GM21786 (cell line): ENCODE measurements at regions not wholly inside any gene's neighbourhood (a gene's known extent, or its start where the extent isn't known, plus 50 kb on each side); places are given as distances from the start of the nearest gene placed in this dataset.

Experiments used
- ATAC-seq: cut with Tn5 transposase; IDR thresholded peaks from one replicate; pipeline ENCODE4 v1.9.1; 2021; ENCODE audit not compliant: unreplicated experiment

DNA sequence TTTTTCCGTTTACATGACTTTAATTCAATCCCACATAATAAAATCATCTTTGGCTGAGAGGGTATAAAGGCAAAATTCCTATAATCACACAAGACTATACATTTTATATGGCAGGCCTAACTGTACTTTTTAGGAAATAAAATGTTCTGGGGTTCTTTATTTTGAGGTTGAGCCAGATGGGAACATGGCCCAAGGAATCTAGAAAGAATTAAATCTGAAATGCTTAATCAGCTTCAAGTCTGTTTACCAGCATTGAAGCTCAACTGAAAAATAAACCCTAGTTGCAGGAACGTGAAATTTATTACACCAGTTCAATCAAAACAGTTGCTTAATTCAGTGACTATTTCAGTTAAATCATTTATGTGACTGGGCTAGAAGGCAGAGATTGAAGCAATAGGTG, 191.0 kb upstream of the BTG1 start:
- no peak for ATAC-seq

DNA sequence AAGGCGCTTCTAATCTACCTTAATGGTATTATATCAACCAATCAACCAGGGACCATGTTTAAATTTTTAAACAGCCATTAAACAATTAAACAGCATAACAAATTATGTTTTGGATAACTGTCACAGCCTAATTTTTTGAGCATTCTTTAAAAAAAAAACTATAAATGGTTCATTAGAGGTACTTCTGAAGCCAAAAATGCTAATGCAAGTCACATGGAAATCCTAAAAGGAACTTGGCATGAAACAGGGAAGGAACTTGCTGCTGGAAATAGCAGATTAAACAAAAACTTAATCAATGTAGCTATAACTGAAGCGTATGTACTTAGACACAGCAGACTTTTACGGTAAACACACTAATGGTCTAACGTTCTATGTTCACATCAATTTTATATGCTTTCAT, 190.2 kb upstream of the BTG1 start:
- no peak for ATAC-seq

DNA sequence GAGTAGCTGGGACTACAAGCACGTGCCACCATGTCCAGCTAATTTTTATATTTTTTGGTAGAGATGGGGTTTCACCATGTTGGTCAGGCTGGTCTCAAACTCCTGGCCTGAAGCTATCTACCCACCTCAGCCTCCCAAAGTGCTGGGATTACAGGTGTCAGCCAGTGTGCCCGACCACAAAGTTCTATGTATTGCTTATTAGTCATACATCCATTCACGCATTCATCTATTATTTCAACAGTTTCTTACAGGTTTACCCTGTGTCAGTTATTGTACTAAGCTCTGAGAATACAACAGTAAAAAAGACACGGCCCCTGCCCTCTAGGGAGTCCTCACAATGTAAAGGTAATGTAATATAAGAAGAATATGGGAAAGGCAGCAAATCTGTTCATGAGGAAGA, 188.9 kb upstream of the BTG1 start:
- ATAC-seq: no peak

DNA sequence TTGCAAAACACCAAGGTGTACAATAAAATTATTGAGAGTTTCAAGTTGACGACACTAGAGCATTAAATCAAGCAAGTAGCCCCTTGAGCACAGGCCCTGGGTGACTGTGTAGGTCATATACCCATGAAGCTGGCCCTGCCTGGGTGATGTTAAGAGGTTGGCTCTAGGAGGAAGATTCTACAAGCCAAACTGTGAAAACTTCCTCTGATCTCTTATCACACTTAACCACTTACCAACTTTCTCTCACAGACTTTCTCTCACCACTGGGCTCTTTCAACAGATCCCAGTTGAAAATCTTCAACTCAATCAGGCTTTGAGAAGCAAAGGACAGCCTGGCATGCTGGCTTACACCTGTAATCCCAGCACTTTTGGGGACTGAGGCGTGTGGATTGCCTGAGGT, 186.9 kb upstream of the BTG1 start:
- no peak for ATAC-seq

DNA sequence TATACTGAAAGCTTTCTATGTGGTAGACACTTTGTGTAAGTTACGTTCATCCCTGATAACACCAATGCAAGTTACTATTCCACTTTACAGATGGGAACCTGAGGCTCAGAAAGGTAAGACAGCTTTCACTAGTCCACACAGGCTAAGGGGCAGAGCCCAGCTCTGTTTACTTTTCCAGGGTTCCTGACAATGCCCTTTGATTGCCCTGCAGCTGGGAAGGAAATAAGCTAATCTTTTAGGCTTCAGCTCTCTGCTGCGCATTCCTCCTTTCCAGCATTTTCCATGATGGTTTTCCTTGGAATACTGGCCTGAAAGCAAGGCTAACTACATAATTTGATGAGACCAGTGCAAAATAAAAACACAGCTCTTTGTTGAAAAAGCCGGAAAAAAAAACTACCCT, 185.7 kb upstream of the BTG1 start:
- no peak for ATAC-seq

DNA sequence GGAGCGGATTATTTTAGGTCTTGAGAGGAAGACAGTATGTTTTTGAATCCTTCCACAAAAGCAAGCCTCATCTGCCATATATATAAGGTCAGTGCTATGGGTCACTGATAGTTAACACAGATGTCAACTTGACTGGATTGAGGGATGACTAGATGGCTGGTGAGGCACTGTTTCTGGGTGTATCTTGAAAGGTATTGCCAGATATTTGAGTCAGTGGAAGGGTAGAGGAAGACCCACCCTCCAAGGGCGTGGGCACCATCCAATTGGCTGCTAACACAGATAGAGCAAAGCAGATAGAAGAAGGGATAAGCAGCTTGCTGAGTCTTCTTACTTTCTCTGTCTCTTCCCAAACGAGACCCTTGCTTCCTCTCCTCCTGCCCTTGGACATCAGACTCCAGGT, 185.0 kb upstream of the BTG1 start:
- ATAC-seq: no peak

DNA sequence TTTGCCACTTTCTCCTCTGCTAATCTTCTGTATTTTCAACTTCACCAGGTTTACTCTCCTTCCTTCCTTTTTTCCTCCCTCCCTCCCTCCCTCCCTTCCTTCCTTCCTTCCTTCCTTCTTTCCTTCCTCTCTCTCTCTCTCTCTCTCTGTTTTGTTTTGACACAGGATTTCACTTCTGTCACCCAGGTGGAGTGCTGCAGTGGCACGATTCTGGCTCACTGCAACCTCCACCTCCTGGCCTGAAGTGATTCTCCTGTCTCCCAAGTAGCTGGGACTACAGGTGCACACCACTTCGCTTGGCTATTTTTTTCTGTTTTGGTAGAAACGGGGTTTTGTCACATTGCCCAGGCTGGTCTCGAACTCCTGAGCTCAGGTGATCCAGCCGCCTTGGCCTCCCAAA, 181.2 kb upstream of the BTG1 start:
- ATAC-seq: no peak

DNA sequence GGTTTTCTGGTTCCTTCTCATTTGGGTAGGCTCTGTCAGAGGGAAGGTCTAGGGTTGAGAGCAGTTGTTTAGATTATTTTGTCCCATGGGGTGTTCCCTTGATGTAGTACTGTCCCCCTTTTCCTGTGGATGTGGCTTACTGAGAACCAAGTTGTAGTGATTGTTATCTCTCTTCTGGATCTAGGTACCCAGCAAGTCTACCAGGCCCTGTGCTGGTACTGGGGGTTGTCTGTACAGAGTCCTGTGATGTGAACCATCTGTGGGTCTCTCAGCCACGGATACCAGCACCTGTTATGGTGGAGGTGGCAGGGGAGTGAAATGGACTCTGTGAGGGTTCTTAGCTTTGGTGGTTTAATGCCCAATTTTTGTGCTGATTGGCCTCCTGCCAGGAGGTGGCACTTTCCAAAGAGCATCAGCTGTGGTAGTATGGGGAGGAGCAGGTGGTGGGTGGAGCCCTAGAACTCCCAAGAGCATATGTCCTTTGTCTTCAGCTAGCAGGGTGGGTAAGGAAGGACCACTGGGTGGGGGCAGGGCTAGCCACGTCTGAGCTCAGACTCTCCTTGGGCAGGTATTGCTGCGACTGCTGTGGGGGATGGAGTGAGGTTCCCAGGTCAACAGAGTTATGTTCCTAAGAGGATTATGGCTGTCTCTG, 179.3 kb upstream of the BTG1 start:
- ATAC-seq: no peak

DNA sequence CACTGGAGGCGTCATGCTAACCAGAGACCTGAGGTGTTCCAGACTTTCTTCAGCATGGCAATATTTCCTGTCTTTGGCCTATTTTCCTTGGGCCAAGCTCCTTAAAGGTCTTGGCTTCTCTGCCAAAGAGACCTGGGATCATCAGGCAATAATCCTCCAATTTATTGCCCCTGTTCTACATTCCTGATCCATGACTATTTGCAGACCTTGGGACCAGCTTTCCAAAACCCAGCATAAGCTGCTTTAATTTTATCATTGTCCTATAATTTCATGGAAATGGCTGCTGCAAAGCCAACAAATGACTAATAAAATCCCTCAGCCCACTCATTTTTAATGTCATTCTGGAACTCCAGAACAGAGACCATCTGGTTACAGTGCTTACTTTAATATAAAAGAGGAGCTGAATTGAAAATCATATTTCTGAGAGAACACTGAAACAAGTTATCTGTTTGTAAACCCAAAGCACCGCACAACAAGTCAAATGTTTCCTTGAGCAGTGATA, 166.9 kb upstream of the BTG1 start:
- ATAC-seq: no peak

DNA sequence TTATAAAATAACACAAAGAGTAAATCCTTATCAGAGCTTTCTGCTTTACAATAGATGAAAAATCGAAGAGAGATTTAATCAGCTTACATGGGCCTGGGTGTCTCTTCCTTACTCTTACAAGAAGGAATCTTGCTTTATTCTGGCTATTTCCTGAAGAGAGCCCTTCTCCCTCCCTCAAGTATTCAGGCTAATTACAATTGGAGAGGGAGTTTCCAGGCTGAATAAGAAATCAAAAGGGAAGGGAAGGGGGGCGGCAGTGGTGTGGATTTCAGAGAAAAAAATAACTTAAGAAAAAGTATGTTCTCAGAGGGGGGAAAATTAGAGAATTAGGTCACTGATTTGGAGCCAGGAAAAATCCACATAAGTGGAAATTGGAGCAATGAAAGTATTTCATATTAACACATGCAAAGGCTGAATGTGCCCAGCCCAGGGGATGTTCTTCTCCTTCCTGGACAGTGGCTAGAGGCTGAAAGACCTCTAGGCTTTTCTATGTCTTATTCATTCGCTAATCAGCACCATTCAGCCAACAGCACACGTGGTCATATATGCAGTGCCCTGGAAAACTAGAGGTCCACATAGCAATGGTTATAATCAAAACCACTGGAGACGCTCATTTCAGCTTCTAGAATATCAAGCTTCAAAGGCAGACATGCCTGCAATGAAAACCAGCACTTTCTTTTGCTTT, 158.9 kb upstream of the BTG1 start:
- ATAC-seq: no peak

DNA sequence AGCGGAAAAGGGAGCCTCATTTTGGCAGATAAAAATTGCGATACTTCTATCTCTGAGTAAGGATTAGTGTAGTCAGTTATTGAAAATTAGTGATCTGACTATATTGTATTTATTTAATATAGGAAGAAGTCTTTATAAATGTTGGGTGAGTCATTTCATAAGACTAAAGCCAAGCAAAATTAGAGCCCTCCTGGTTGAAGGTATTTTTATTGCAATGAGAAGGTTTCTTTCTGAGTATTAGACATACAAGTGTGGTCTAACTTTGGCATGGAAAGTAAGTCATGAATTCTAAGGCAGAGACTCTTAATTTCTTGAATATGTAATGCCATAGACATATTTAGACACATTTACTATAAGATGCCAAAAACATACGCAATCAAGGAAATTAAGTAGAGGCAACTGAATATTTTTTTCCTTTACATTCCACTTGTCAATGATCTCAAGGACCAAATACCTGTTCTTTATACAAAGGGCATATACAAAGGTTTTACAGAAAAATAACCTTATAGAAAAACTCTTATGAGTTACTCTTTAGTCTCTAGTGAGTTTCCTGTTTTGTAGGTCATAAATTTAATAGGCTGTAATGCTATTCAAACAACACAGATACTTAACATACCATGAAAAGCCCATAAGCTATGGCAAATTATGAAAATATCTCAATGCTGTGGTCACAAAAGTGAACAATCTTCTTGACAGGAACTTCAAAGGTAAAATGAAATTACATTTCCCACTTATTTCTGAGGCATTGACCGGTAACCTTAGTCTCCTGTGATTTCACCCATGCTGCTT, 156.6 kb upstream of the BTG1 start:
- no peak for ATAC-seq

DNA sequence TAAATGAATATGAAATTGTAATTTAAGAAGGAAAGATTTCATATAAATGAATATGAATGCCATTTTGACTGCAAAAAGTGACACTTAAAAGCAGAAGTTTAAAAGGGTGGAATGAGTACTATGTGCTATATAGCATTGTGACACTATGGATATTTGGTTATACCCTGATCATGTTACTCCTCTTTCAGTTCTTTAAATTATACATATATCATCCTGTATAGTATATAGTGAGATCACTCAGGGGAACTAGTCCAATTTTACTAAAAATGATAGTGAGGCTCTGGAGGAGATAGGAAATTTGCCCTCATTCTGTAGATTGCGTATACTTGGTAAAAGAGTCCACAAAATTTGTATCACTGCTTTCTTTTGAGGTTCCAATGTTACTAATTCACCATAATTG, 155.7 kb upstream of the BTG1 start:
- ATAC-seq: no peak

DNA sequence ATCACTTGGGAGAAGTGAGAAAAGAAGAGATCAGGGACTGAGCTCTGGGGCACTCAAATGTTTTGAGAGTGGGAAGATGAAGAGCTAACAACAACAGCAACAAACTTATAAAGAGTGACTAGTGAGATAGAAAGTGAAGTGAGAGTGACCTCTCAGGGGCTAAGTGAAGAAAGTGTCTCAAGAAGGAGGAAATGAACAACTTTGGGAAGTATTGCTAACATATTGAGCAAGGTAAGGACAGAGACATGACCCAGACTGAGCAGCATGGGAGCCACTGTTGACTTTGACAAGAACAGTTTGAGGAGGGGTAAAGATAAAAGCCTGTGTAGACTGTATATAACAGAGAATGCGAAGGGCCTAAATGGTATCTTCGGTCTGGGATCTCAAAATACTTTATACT, 155.1 kb upstream of the BTG1 start:
- ATAC-seq: no peak

DNA sequence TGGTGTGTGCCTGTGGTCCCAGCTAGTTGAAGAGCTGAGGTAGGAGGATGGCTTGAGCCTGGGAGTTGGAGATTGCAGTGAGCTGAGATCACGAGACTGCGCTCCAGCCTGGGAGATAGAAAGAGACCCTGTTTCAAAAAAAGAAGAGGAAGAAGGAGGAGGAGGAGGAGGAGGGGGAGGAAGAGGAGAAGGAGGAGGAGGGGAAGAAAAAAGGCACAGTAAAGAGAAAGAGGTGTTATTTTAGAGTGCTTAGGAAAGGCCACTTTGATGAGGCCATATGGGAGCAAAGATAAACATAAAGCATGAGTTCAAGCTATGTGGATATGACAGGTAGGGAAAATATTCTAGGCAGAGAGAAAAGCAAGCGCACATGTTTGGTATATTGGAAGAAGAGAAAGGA, 154.1 kb upstream of the BTG1 start:
- ATAC-seq: no peak

DNA sequence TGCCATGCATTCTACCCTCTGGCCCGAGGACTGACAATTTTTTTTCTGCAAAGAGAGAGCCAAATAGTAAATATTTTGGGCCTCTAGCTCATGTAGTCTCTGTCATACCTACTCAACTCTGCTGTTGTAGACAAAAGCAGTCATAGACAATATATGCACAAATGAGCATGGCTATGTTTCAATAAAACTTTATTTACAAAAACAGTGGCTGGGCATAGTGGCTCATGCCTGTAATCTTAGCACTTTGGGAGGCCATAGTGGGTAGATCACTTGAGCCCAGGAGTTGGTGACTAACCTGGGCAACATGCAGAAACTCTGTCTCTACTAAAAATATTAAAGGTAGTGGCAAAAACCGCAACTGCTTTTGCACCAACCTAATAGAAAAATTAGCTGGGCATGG, 153.7 kb upstream of the BTG1 start:
- no peak for ATAC-seq

DNA sequence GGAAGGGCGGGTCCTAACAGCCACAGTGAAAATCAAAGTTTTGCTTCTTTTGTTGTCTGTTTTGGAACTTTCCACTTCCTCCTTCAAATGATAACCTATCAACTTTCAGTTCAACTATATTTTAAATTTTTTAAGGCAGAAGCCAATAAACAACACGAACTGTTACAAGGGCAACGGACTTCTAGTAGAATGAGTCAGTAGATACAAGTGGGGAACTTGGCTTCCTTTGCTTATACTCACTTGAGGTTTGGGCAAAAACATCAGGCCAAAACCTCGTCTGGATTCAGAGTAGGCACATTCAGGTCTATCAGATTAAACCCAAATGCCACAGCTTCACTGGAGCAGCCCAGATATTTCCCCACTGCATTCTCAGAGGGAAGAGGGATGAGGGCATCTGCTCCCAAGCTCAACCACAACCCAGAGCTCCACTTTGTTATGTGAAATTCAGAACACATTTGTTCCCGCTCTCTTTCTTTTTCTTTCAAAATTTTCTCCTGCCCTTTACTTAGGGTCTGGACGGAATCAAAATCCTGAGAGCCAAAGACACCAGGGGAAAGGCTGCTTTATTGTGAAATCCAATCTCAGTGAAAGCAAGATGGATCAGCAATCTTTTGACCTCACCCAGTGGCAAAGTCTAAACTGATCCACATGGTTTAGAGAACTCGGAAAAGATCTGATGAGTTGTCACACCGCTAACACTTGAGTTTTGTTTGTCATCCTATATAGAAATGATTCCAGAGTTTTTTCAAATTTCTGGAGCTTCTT, 152.5 kb upstream of the BTG1 start:
- no peak for ATAC-seq

DNA sequence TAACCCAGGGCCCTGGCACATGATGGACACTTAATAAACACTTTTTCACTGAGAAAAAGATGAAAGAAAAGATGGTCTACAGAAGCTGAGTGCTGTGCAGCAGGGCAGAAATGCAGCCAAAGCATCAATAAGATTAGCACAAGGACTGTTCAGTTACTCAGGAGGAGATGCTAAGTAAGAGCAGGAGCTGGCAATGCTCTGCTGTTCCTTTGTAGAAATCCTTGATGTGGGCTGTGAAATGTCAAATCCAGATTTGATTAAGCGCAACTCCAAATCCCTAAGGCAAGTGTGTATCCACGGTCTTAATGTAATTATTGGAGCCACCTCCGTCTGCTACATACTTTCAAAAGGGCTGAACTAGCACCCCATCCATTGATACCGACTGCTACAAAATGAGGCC, 151.8 kb upstream of the BTG1 start:
- ATAC-seq: no peak

DNA sequence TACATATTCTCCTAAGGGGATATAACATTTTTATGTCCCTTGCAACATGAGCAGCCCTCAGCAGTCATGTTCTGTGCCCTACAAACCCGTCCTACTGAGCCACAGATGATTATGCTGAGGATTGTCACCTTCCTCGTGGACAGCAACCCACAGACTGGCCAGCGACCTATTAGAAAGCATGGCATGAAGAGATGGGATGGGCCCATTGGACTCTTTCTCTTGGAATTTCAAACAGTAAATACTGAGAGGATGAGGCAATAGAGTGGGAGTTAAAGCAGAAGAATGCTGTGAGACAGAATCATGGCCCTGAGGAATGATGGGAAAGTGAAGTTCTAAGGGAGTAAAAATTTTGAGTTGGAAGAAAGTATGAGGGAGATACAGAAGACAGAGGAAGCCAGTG, 149.9 kb upstream of the BTG1 start:
- no peak for ATAC-seq

DNA sequence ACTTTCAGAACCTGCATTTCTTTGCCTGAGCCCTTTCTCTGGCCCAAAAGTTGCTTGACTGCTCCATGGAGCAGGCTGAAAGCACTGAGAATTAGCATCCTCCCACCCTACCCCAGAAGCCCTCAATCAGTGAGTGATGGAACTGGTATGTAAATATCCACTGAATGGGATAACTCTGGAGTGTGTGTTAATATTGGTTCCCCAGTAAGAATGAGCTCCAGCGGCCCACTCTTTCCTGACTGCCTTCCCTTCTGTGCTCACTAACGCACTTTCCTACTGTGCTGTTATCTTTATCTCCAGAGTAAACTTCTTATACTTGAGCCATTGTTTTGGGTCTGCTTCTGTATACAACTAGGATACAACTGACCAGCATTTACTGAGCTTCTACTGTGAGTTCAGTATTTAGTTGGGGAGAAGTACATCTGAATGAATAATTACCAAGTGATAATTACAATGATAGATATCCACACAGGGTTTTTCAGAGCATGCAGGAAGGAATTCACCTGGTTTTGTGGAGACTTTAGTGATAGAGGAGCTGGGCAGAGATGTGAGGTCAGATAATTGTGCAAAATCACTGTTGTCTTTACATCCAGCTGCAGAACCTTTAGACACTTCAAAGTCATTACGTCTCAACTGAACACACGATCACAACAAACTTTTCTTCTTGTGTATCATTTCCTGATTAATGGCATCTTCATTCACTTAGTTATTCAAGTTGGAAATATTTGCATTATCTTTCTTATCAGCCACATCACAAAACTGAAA, 149.2 kb upstream of the BTG1 start:
- ATAC-seq: no peak

DNA sequence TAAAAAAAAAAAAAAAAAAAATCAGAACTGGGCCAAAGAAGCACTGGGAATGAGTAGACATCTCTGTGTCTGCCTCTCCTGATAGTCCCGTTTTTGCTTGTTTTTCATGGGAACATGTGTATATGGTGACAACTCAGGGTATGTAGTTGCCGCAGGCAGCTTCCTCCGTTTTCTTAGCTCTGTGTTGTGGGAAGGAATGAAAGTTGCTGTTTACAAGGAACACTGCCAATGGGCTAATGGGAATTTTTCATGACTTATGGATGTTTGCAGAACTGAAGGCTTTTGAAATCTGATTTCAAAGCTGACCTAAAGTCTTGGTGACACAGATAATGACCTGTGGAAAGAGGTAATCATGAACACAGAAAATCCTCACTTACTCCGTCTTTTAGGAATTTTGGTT, 146.4 kb upstream of the BTG1 start:
- no peak for ATAC-seq

DNA sequence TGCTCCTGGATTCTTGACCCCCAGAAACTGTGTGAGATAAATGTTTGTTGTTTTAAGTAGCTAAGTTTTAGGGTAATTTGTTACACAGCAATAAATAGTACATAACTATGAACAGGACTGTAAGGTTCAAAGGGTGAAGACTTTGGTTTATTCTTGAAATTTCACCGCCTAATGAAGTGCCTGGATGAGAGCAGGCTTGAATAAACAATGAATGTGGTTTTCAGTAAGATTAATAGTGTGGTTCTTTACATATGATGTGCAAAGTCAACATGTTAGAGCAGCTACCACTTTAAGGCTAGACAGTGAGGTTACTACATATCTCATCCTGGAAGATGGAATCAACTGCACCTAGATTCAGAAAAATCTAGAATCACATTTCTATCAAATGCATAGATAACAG, 145.2 kb upstream of the BTG1 start:
- ATAC-seq: no peak
